HFFc6 (cell line): ENCODE measurements at regions not wholly inside any gene's neighbourhood (a gene's known extent, or its start where the extent isn't known, plus 50 kb on each side); places are given as distances from the start of the nearest gene placed in this dataset.

Experiments used
- DNase-seq: peaks from one replicate; pipeline ENCODE4 v3.0.0-alpha.2; 2018
- H3K27ac Mint-ChIP-seq: 2 replicates; pipeline ENCODE4 v1.8.0; 2020; ENCODE audit warnings: mild to moderate bottlenecking, mixed read lengths
- H3K27me3 Mint-ChIP-seq: 2 replicates; pipeline ENCODE4 v1.8.0; 2021; ENCODE audit warnings: mild to moderate bottlenecking, moderate library complexity, mixed read lengths; ENCODE audit not compliant: insufficient read depth
- H3K36me3 Mint-ChIP-seq: 2 replicates; pipeline ENCODE4 v1.8.0; 2021; ENCODE audit warnings: low read depth, mixed read lengths
- H3K4me1 Mint-ChIP-seq: 2 replicates; pipeline ENCODE4 v1.8.0; 2020; ENCODE audit warnings: low read depth, mixed read lengths
- H3K4me3 Mint-ChIP-seq: 2 replicates; pipeline ENCODE4 v1.8.0; 2020; ENCODE audit warnings: mild to moderate bottlenecking, moderate library complexity, mixed read lengths
- H3K9me3 Mint-ChIP-seq: 2 replicates; pipeline ENCODE4 v1.8.0; 2020; ENCODE audit warnings: mild to moderate bottlenecking, mixed read lengths
- CTCF ChIP-seq: fragments of 200-600 bp; sonication (generic); IDR thresholded peaks from 2 replicates; pipeline ENCODE4 v1.5.0; 2021; ENCODE audit warnings: antibody characterized with exemption, mild to moderate bottlenecking

DNA sequence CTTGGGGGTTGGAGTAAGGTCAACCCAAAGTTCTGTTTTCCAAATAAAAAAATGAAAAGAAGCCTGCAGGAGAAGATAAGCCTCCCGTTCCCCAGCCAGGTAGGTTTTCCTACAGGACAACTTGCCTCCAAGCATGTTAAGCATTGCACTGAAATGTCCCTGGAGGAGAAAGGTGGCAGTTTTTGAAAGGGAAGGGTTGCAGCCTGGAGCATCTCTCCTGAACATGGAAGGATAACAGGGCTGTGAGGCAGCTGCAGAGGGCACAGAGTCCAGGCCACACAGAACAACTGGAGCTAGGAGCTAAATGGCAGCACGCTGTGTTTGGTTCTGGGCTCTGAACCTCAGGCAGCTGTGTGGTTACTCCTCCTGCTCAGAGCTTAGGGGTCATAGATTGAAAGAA is 452.9 kb downstream of the TCERG1L start:
- H3K27me3 Mint-ChIP-seq = peaks cover 2% of the 10 kb centered on the region; the same call in 1 of the 2 replicates
- no peak overlapping the region for H3K4me3 Mint-ChIP-seq
- H3K27ac Mint-ChIP-seq = no peak overlapping the region
- H3K4me1 Mint-ChIP-seq = no peaks in the 10 kb centered on the region
- H3K36me3 Mint-ChIP-seq = peaks cover 22% of the 10 kb centered on the region; the same call in 1 of the 2 replicates
- no peak for TF ChIP-seq CTCF
- DNase-seq = no peak
- H3K9me3 Mint-ChIP-seq = peaks cover 78% of the 10 kb centered on the region

DNA sequence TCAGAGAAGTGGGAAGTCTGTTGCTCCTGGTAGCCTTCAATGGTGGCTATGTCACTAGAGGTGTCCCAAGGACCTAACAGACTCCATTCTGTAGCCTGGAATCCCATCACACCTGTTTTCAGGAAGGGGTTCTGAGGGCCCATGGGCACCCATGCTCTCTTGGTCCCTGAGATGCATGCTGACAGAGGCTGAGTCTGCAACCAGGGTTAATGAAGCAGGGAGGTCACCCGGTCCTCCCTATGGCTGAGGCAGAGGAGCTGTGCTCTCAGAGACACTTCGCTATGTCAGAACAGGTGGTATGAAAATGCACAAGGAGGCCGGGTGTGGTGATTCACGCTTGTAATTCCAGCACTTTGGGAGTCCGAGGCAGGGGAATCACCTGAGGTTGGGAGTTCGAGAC is 452.1 kb downstream of the TCERG1L start:
- no peak overlapping the region for H3K27ac Mint-ChIP-seq
- no peak for DNase-seq
- no peak for TF ChIP-seq CTCF
- H3K27me3 Mint-ChIP-seq = peaks cover 3% of the 10 kb centered on the region; the same call in 1 of the 2 replicates
- H3K4me3 Mint-ChIP-seq = no peak overlapping the region
- peaks cover 77% of the 10 kb centered on the region for H3K9me3 Mint-ChIP-seq
- peaks cover 22% of the 10 kb centered on the region; the same call in 1 of the 2 replicates for H3K36me3 Mint-ChIP-seq
- H3K4me1 Mint-ChIP-seq = no peaks in the 10 kb centered on the region

GRCh38 chr10:130862122-130862521 is 449.4 kb downstream of the TCERG1L start:
- no peak for TF ChIP-seq CTCF
- Mint-ChIP-seq H3K9me3 (peaks cover 82% of the 10 kb centered on the region), H3K27me3 (peaks cover 3% of the 10 kb centered on the region; the same call in 1 of the 2 replicates), H3K4me3 (no peak overlapping the region), H3K36me3 (peaks cover 21% of the 10 kb centered on the region; the same call in 1 of the 2 replicates), H3K27ac (no peak overlapping the region), H3K4me1 (no peaks in the 10 kb centered on the region)
- DNase-seq = no peak

- H3K27me3 Mint-ChIP-seq = peaks cover 3% of the 10 kb centered on the region; the same call in 1 of the 2 replicates
- H3K4me1 Mint-ChIP-seq = no peaks in the 10 kb centered on the region
- no peak for TF ChIP-seq CTCF
- H3K36me3 Mint-ChIP-seq = peaks cover 16% of the 10 kb centered on the region; the same call in 1 of the 2 replicates
- no peak overlapping the region for H3K4me3 Mint-ChIP-seq
- H3K9me3 Mint-ChIP-seq = peaks cover 82% of the 10 kb centered on the region
- no peak overlapping the region for H3K27ac Mint-ChIP-seq
- no peak for DNase-seq
Measured at GRCh38 chr10:130862626-130863025, 448.9 kb downstream of the TCERG1L start.

- Mint-ChIP-seq H3K4me1 (no peaks in the 10 kb centered on the region), H3K4me3 (no peak overlapping the region), H3K9me3 (peaks cover 84% of the 10 kb centered on the region), H3K27me3 (peaks cover 3% of the 10 kb centered on the region; the same call in 1 of the 2 replicates), H3K27ac (no peak overlapping the region), H3K36me3 (peaks cover 14% of the 10 kb centered on the region; the same call in 1 of the 2 replicates)
- DNase-seq = no peak
- TF ChIP-seq CTCF = no peak
Measured at GRCh38 chr10:130863044-130863443, 448.5 kb downstream of the TCERG1L start.
